GM21367 (cell line): ENCODE measurements at regions not wholly inside any gene's neighbourhood (a gene's known extent, or its start where the extent isn't known, plus 50 kb on each side); places are given as distances from the start of the nearest gene placed in this dataset.
"Not testable (repeated sequence)": the region's sequence is repeated elsewhere in the genome, so short reads cannot be mapped to it uniquely, and the experiment has no call there.

Source experiments
- ATAC-seq: cut with Tn5 transposase; IDR thresholded peaks from one replicate; pipeline ENCODE4 v1.9.1; 2021; ENCODE audit not compliant: unreplicated experiment

- ATAC-seq = not testable (repeated sequence)
These were observed 1014.9 kb downstream of the SOCS6 start for GRCh38 chr18:71303743-71304142.

- ATAC-seq = no peak
These were observed 1012.8 kb downstream of the SOCS6 start for GRCh38 chr18:71301596-71301995.

DNA sequence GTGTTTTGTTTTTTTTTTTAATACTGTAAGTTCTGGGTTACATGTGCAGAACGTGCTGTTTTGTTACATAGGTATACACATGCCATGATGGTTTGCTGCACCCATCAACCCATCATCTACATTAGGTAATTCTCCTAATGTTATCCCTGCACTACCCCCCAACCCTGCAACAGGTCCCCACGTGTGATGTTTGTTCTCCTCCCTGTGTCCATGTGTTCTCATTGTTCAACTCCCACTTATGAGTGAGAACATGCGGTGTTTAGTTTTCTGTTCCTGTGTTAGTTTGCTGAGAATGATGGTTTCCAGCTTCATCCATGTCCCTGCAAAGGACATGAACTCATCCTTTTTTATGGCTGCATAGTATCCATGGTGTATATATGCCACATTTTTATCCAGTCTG is 1005.4 kb downstream of the SOCS6 start:
- ATAC-seq = not testable (repeated sequence)

GRCh38 chr18:71293322-71293721 is 1004.5 kb downstream of the SOCS6 start:
- ATAC-seq = no peak

- ATAC-seq = no peak
These were observed 998.4 kb downstream of the SOCS6 start for GRCh38 chr18:71287268-71287667.

DNA sequence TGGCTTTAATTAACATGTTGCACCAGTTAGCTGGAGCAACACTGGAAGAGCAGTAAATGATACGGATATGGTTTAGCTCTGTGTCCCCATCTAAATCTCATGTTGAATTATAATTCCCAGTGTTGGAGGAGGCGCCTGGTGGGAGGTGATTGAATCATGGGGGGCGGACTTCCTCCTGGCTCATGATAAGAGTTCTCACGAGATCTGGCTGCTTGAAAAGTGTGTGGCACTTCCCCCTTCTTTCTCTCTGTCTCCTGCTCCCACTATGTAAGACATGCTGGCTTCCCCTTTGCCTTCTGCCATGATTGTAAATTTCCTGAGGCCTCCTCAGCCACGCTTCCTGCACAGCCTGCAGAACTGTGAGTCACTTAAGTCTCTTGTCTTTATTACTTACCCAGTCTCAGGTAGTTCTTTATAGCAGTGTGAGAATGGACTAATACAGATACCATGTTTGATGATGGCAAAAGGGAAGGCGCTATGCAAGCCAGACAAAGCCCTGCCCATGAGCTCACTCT is 963.6 kb downstream of the SOCS6 start:
- no peak for ATAC-seq

GRCh38 chr18:71250191-71250590 is 961.3 kb downstream of the SOCS6 start:
- no peak for ATAC-seq

DNA sequence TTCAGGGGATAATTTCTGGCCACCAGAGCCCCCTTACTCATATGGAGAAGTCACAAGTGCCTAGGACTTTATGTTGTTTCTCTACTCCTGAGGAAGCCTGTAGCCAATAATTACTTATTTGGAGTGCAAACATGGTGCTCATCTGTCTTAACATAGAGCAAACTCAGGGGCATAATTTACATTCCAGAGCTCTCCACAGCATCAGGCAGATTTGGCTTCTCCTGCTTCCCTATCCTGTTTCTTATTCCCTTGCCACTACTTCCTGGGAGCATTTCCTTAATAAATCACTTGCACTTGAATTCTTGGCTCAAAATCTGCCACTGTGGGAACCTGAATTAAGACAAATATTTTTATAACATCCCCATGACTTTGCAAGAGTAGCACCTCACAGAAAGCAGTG is 960.9 kb downstream of the SOCS6 start:
- no peak for ATAC-seq

GRCh38 chr18:71242981-71243380 is 954.1 kb downstream of the SOCS6 start:
- ATAC-seq = no peak

- ATAC-seq = no peak
These were observed 950.3 kb downstream of the SOCS6 start for GRCh38 chr18:71238974-71239624.

GRCh38 chr18:71237641-71238040 is 948.8 kb downstream of the SOCS6 start:
- ATAC-seq = no peak

DNA sequence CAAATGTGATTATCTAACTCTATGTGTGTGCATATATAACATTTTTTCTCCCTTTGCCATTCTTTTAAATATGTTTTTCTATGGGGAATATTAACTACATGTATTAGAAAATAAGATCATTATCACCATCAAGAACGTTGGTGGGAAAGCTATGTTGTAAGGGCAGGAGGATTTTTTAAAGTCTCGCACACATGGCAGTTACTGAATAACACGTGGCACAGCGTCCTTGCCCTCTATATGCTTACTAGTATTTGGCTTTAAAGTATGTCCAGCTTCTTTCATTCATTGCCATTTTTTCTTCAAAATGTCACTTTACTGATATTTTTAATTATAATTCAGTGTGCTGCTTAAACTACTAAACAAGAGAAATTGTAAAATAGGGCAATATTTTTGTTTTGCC is 944.3 kb downstream of the SOCS6 start:
- ATAC-seq = no peak

- ATAC-seq = no peak
These were observed 934.6 kb downstream of the SOCS6 start for GRCh38 chr18:71223486-71223885.

DNA sequence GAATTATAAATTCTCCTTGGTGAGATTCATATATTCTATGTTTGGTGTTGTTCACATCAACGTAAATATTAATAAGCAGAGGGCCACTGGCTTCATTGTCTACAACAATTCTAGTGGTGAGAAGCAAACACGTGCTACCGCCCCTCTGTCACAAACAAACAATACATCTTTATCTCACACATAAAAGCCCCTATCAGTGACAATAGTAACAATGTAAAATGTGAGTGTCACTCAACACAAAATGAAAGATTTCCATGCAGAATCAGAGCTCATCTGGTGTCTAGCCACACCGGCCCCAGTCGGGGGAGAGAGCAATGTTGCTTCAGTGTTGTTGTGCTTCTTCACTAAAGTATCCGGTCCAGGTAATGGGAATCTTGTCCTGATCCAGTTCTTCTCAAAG is 932.6 kb downstream of the SOCS6 start:
- ATAC-seq = no peak

DNA sequence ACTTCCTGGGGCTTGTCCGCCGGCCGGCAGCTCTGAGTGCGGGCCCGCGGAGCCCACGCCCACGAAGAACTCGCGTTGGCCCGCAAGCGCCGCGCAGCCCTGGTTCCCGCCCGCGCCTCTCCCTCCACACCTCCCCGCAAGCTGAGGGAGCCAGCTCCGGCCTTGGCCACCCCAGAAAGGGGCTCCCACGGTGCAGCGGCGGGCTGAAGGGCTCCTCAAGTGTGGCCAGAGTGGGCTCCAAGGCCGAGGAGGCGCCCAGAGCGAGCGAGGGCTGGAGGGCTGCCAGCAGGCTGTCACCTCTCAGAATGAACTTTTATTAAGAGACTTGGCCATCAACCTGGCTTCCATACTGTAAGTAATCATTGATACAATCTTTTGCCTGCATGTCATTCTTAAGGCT is 923.9 kb downstream of the SOCS6 start:
- not testable (repeated sequence) for ATAC-seq

DNA sequence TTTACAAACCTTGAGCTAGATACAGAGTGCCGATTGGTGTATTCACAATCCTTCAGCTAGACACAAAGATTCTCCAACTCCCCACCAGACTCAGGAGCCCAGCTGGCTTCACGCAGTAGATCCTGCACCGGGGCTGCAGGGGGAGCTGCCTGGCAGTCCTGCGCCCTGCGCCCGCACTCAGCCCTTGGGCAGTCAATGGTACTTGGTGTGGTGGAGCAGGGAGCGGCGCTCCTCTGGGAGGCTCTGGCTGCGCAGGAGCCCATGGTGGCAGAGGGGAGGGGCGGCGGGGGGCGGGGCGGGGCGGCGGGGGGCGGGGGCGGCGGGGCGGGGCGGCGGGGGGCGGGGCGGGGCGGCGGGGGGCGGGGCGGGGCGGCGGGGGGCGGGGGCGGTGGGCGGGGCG is 923.4 kb downstream of the SOCS6 start:
- ATAC-seq = no peak

DNA sequence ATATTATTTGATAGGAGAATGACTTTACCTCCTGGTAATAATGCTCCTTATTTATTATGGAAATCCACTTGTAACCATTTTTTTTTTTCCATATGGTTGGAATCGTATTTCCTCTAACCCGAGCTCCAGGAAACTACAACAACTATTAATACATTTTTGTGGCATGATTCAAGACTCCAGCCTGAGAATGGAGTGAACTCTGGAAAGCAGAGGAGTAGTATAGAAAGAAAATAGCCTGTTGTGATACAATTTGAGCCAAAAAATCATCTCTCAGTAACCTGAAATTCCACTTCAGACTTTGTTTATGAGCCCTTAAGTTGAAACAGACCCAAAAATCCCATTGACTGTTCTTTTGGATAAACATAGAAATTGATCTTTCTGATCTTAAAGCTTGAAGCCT is 921.1 kb downstream of the SOCS6 start:
- no peak for ATAC-seq

GRCh38 chr18:71194438-71194837 is 905.6 kb downstream of the SOCS6 start:
- ATAC-seq = no peak

DNA sequence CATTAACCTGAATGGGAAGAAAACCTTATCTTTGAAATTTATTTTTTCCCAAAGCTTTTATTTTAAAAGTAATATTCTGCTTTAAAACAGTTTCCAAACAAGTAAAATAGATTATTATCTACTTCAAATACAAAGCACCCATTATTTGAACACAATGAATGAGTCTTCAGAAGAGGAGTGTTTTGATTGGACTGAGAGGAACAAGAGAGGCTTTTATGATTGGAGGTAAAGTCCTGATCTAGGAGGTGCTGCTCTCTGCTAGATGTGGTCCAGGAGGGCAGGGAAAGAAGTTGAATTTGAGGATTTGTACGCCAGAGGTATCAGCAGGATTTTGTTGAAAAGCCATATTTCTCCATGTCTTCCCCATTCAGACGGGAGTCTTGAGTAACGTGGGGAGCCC is 900.7 kb downstream of the SOCS6 start:
- ATAC-seq = no peak

DNA sequence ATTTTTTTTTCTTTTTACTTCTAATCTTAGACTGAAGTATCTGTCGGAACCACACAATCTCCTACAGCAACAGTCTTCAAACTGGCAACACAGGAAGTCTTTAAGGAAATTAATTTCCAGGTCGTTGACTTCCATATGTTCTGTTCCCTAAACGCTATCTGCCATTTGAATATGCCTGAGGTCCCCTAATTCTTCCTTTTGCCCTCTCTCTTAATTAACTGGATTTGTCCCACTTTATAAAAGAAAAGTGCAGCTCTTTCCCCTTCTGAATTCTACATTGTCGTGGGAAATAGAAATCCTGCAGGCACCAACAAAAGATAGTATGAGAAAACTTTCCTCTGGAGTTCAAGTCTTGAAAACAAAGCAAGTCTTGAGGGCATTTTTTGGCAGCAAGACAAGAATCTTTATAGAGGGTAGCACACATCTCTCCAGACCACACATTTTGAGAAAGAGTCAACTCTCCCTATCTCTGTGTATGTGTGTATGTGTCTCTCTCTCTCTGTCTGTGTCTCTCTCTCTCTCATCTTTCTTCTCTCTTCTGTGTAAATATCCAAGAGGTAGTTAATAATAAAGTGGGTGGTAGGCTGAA is 879.8 kb downstream of the SOCS6 start:
- ATAC-seq = no peak

GRCh38 chr18:71136487-71136886 is 847.6 kb downstream of the SOCS6 start:
- no peak for ATAC-seq

- ATAC-seq = no peak
These were observed 845.3 kb downstream of the SOCS6 start for GRCh38 chr18:71134122-71134521.

- no peak for ATAC-seq
These were observed 843.1 kb downstream of the SOCS6 start for GRCh38 chr18:71131918-71132317.
